ENCODE measurements at regions not wholly inside any gene's neighbourhood (a gene's known extent, or its start where the extent isn't known, plus 50 kb on each side); places are given as distances from the start of the nearest gene placed in this dataset.

DNA sequence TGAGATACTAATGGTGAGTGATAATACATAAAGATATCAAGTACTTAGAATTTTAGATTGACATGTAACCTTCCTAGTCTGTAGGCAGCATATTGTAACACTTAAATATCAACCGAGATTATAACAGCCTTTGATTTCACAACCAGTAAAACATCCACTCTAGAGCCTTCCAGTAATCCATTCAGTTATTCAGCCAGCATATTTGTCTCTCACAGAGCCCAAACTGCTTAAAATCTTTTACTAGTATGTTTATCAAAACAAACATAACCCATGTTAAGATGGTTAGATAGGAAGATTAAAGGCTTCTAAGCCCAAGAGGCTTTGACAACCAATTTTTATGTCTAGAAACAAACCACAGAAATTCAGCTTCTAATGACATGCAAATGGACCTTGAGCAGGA is 177.9 kb upstream of the FST start:
- TF ChIP-seq, protein P1, sequence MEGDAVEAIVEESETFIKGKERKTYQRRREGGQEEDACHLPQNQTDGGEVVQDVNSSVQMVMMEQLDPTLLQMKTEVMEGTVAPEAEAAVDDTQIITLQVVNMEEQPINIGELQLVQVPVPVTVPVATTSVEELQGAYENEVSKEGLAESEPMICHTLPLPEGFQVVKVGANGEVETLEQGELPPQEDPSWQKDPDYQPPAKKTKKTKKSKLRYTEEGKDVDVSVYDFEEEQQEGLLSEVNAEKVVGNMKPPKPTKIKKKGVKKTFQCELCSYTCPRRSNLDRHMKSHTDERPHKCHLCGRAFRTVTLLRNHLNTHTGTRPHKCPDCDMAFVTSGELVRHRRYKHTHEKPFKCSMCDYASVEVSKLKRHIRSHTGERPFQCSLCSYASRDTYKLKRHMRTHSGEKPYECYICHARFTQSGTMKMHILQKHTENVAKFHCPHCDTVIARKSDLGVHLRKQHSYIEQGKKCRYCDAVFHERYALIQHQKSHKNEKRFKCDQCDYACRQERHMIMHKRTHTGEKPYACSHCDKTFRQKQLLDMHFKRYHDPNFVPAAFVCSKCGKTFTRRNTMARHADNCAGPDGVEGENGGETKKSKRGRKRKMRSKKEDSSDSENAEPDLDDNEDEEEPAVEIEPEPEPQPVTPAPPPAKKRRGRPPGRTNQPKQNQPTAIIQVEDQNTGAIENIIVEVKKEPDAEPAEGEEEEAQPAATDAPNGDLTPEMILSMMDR (IDR thresholded peaks at IDR 0.05), result no peak
- TF ChIP-seq EP300 (IDR thresholded peaks at IDR 0.05), result no peak
